ENCODE measurements at regions not wholly inside any gene's neighbourhood (a gene's known extent, or its start where the extent isn't known, plus 50 kb on each side); places are given as distances from the start of the nearest gene placed in this dataset.

GRCh38 chr5:36355516-36355915 lies 53.8 kb upstream of the RANBP3L start:
- no peak for DNase-seq

GRCh38 chr5:36356915-36357314 lies 55.2 kb upstream of the RANBP3L start:
- no peak for DNase-seq

GRCh38 chr5:36357391-36357975 lies 55.8 kb upstream of the RANBP3L start:
- DNase-seq, result no peak

- DNase-seq, result no peak
Observed at GRCh38 chr5:36359267-36359666, 57.6 kb upstream of the RANBP3L start.

- DNase-seq, result no peak
Observed at GRCh38 chr5:36360307-36360706, 58.6 kb upstream of the RANBP3L start.

- DNase-seq, result no peak
Observed at GRCh38 chr5:36363101-36363500, 61.4 kb upstream of the RANBP3L start.

- no peak for DNase-seq
Observed at GRCh38 chr5:36363744-36364143, 62.0 kb upstream of the RANBP3L start.

GRCh38 chr5:36364473-36364872 lies 62.8 kb upstream of the RANBP3L start:
- no peak for DNase-seq

GRCh38 chr5:36365896-36366295 lies 64.2 kb upstream of the RANBP3L start:
- DNase-seq, result no peak

GRCh38 chr5:36366883-36367282 lies 65.2 kb upstream of the RANBP3L start:
- DNase-seq, result no peak

- no peak for DNase-seq
Observed at GRCh38 chr5:36367524-36367923, 65.8 kb upstream of the RANBP3L start.

- DNase-seq, result no peak
Observed at GRCh38 chr5:36369219-36369690, 67.6 kb upstream of the RANBP3L start.

GRCh38 chr5:36370073-36370472 lies 68.4 kb upstream of the RANBP3L start:
- no peak for DNase-seq

- no peak for DNase-seq
Observed at GRCh38 chr5:36371366-36371765, 69.7 kb upstream of the RANBP3L start.

- DNase-seq, result peak; percentile 16
Observed at GRCh38 chr5:36373527-36374086, 71.9 kb upstream of the RANBP3L start.

GRCh38 chr5:36374266-36374862 lies 72.7 kb upstream of the RANBP3L start:
- no peak for DNase-seq

GRCh38 chr5:36377192-36377591 lies 75.5 kb upstream of the RANBP3L start:
- DNase-seq, result no peak

- no peak for DNase-seq
Observed at GRCh38 chr5:36378551-36378950, 76.8 kb upstream of the RANBP3L start.

- no peak for DNase-seq
Observed at GRCh38 chr5:36382890-36383289, 81.2 kb upstream of the RANBP3L start.

- no peak for DNase-seq
Observed at GRCh38 chr5:36383942-36384341, 82.2 kb upstream of the RANBP3L start.

GRCh38 chr5:36384845-36385244 lies 83.1 kb upstream of the RANBP3L start:
- DNase-seq, result no peak

GRCh38 chr5:36385495-36385894 lies 83.8 kb upstream of the RANBP3L start:
- no peak for DNase-seq

- no peak for DNase-seq
Observed at GRCh38 chr5:36388288-36388687, 86.6 kb upstream of the RANBP3L start.

GRCh38 chr5:36389245-36389644 lies 87.5 kb upstream of the RANBP3L start:
- no peak for DNase-seq

- no peak for DNase-seq
Observed at GRCh38 chr5:36390640-36391039, 88.9 kb upstream of the RANBP3L start.
